ENCODE measurements at regions not wholly inside any gene's neighbourhood (a gene's known extent, or its start where the extent isn't known, plus 50 kb on each side); places are given as distances from the start of the nearest gene placed in this dataset.

DNA sequence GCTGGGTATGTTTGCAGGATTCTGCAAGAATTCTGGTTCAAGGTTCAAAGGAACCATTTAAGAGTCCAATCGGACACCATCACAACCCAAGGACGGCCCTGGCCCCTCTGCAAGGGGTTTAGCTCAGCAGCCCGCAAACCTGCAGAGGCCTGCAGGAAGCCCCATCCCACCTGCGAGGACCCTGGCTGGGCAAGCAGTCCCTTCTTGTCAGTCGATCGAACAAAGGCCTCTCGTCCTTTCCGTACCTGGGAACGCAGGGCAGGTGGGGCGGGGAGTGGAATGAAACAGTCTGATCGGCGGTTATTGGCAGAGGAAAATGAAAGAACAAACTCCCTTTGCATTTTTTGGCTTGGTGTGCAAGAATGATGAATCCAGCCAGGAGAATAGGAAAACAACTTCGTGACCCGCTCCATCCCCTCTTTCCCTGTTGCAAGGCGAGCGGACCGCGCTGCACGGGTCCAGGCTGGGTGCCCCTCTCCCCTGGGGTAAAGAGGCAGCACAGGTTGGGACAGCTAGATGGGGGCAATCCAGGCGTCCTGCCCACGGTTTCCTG, 73.7 kb downstream of the INSIG1 start:
- intact Hi-C loops (cut with micrococcal nuclease) (no loop called here), dilution Hi-C loops (cut with MboI; ENCODE audit: extremely low pct_ligation_motif_present, low sequenced_read_pairs) (no loop called here)
- no peak overlapping the region for H3K4me3 ChIP-seq (replicated peaks in 1 of 3; ENCODE audit: insufficient read depth in 1 of 3, low read depth in 1 of 3, low read length in 3 of 3)
- H2AFZ ChIP-seq (ENCODE audit: low read depth, low read length) = no peak overlapping the region
- BruUV-seq (replicated peaks) = no TSS peak
- no peaks in the 10 kb centered on the region for H3K9me3 ChIP-seq (replicated peaks; ENCODE audit: control insufficient read depth, insufficient read depth, low read length)
- peaks cover 4% of the 10 kb centered on the region for H3K4me1 ChIP-seq (ENCODE audit: control insufficient read depth, extremely low read depth, insufficient read depth, low read length)
- H3K27me3 ChIP-seq (ENCODE audit: control insufficient read depth in 2 of 2, insufficient read depth in 2 of 2, low read length in 2 of 2) = peaks cover 53 to 58% of the 10 kb centered on the region in 2 experiments
- H3K36me3 ChIP-seq (ENCODE audit: control insufficient read depth in 2 of 2, extremely low read depth in 1 of 2, insufficient read depth in 2 of 2, low read length in 2 of 2) = no peaks in the 10 kb centered on the region
- no peaks in the 10 kb centered on the region for H4K20me1 ChIP-seq (replicated peaks; ENCODE audit: control insufficient read depth, extremely low read depth, insufficient read depth, low read length)
- no peak overlapping the region for H3K4me2 ChIP-seq (ENCODE audit: insufficient read depth, low read length)
- no peak overlapping the region for H3K27ac ChIP-seq (ENCODE audit: insufficient read depth, low read depth, low read length)
- DNase-seq (ENCODE audit: low read depth, low spot score) = no peak
- ChIA-PET POLR2A (no interaction called here), CTCF (interaction anchor here (1.2 kb wide), 1 partner anchor 9 kb away, joined by 7 read pairs; no protein-coding TSS in a partner anchor)
- no peaks in the 10 kb centered on the region for H3K9me1 ChIP-seq (replicated peaks; ENCODE audit: control insufficient read depth, extremely low read depth, insufficient read depth, low read length)
- FAIRE-seq = no peak
- no peaks in the 10 kb centered on the region for H3K79me2 ChIP-seq (ENCODE audit: control insufficient read depth, insufficient read depth, low read length)
- TF ChIP-seq FOS (IDR thresholded peaks at IDR 0.05; ENCODE audit: borderline replicate concordance, insufficient read depth, low read length) (no peak), JUN (IDR thresholded peaks at IDR 0.05; ENCODE audit: borderline replicate concordance, insufficient read depth, insufficient read length, low read depth) (no peak), POLR2AphosphoS5 (IDR thresholded peaks at IDR 0.05; ENCODE audit: insufficient read depth, low read depth, low read length) (no peak), EZH2 (IDR thresholded peaks at IDR 0.05; ENCODE audit: borderline replicate concordance, low read depth, low read length, severe bottlenecking) (no peak), GATA2 (IDR thresholded peaks at IDR 0.05; ENCODE audit: insufficient read depth, insufficient read length, low read depth, low read length) (no peak), POLR2A (IDR thresholded peaks at IDR 0.05; ENCODE audit: low read depth, low read length) (no peak), MYC (IDR thresholded peaks at IDR 0.05; ENCODE audit: low read depth, low read length) (no peak)
- TF ChIP-seq, protein P1, sequence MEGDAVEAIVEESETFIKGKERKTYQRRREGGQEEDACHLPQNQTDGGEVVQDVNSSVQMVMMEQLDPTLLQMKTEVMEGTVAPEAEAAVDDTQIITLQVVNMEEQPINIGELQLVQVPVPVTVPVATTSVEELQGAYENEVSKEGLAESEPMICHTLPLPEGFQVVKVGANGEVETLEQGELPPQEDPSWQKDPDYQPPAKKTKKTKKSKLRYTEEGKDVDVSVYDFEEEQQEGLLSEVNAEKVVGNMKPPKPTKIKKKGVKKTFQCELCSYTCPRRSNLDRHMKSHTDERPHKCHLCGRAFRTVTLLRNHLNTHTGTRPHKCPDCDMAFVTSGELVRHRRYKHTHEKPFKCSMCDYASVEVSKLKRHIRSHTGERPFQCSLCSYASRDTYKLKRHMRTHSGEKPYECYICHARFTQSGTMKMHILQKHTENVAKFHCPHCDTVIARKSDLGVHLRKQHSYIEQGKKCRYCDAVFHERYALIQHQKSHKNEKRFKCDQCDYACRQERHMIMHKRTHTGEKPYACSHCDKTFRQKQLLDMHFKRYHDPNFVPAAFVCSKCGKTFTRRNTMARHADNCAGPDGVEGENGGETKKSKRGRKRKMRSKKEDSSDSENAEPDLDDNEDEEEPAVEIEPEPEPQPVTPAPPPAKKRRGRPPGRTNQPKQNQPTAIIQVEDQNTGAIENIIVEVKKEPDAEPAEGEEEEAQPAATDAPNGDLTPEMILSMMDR (IDR thresholded peaks at IDR 0.05; ENCODE audit: extremely low read depth in 1 of 2, insufficient read depth in 1 of 2, low read depth in 1 of 2, low read length in 2 of 2) = no peak
- TF ChIP-seq, protein P2, sequence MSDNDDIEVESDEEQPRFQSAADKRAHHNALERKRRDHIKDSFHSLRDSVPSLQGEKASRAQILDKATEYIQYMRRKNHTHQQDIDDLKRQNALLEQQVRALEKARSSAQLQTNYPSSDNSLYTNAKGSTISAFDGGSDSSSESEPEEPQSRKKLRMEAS (IDR thresholded peaks at IDR 0.05; ENCODE audit: insufficient read depth, insufficient read length) = no peak
- no peak overlapping the region for H3K9ac ChIP-seq (replicated peaks; ENCODE audit: extremely low read depth, insufficient read depth, low read length)
